Activated CD4-positive, alpha-beta T cell treated with anti-CD3 and anti-CD28 coated beads, Interleukin-2, amount 10 ng/mL, durations not matched to agents 24 days and 14 days (primary cell): ENCODE measurements at regions not wholly inside any gene's neighbourhood (a gene's known extent, or its start where the extent isn't known, plus 50 kb on each side); places are given as distances from the start of the nearest gene placed in this dataset.

Experiments
- DNase-seq: peaks from one replicate; pipeline ENCODE4 v3.0.0; 2022
- H3K27ac Mint-ChIP-seq: one replicate; pipeline ENCODE4 v1.8.0; 2022; ENCODE audit warnings: mild to moderate bottlenecking, mixed read lengths
- H3K27me3 Mint-ChIP-seq: one replicate; pipeline ENCODE4 v1.8.0; 2022; ENCODE audit warnings: mixed read lengths
- H3K36me3 Mint-ChIP-seq: one replicate; pipeline ENCODE4 v1.8.0; 2022; ENCODE audit warnings: low read depth, mild to moderate bottlenecking, mixed read lengths
- H3K4me1 Mint-ChIP-seq: one replicate; pipeline ENCODE4 v1.8.0; 2021; ENCODE audit warnings: mixed read lengths
- H3K4me3 Mint-ChIP-seq: one replicate; pipeline ENCODE4 v1.8.0; 2022; ENCODE audit warnings: mild to moderate bottlenecking, moderate library complexity, mixed read lengths
- H3K9me3 Mint-ChIP-seq: one replicate; pipeline ENCODE4 v1.8.0; 2021; ENCODE audit warnings: mixed read lengths
- intact Hi-C: fragments of 100-400 bp; cut with micrococcal nuclease; formaldehyde crosslinking; loops from one replicate; pipeline ENCODE4 v1.15.1; 2023

DNA sequence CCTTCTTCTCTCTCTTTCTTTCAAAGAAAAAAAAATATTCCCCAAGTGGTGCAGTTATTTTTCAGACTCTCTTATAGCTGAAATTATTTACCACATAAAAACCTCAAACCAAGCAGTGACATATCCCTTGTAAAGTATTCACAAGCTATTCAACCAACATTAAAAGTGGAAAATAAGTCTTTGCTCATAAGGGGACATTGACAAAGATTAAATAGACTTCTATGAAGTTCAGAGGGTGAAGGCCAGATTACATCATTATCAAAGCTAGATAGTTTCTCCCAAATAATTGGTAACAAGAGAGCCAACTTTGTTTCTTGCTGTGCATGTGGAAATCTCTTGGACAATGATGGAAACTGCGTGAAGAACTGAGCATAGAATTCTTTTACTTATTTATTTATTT, 379.8 kb upstream of the RSPO3 start:
- Mint-ChIP-seq H3K4me1 (no peaks in the 10 kb centered on the region), H3K4me3 (no peak overlapping the region), H3K36me3 (no peaks in the 10 kb centered on the region), H3K27ac (no peak overlapping the region), H3K27me3 (no peaks in the 10 kb centered on the region), H3K9me3 (no peaks in the 10 kb centered on the region)
- DNase-seq, result no peak
- intact Hi-C loops, result no loop called here

DNA sequence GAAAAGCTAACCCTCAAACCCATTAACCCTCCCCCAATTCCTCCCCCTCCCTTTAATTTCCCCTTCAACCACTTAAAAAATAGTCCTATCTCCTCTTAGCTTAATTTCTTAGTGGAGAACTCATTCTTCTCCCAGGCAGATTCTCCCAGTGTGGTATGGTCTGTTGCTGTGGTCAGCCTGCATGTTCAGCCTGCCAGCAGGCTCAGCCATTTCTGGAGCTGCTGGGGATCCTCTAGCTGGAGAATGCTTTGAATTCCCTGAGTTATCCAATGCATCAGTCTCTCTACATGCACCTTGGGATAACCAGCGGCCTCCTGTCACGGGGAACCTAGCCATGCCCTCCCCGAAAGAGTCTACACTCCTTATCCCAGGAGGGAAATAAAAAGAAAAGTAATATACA, 375.4 kb upstream of the RSPO3 start:
- Mint-ChIP-seq H3K9me3 (no peaks in the 10 kb centered on the region), H3K27ac (no peak overlapping the region), H3K4me1 (no peaks in the 10 kb centered on the region), H3K27me3 (no peaks in the 10 kb centered on the region), H3K36me3 (no peaks in the 10 kb centered on the region), H3K4me3 (no peak overlapping the region)
- intact Hi-C loops, result no loop called here
- no peak for DNase-seq

DNA sequence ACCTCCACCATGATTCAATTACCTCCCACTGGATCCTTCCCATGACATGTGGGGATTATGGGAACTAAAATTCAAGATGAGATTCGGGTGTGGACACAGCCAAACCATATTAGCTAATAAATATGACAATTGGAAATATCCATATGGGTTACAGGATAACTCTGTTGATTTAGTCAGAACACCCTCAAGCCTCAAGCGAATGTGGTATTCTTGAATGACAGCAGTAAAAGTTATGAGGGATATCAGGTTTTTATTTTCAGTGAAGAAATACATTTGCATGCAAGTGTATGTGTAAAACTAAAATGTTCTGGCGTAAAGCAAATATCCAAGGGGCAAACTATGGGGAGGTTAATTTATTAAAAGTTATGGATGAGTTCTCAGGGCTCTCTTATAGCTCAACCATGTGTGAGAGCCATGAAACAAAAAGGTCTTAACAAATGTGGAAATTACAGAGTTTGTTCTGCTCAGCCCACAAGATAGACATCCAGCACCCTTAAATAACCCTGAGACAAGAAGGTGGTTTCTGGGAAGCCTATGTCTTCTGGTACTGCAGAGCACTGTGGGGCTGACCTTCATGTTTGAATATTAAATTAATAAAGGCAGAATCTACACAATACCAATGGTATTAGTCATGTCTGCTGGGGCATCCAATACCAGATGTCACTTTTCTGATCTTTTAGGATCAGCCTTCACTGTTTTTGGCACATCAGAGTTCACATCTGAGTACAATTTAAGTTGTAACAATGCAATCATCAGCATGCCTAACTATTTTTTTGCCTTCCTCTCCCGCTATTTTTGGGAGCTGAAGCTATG, 370.5 kb upstream of the RSPO3 start:
- H3K36me3 Mint-ChIP-seq, result no peaks in the 10 kb centered on the region
- no peak for DNase-seq
- no peaks in the 10 kb centered on the region for H3K9me3 Mint-ChIP-seq
- no peaks in the 10 kb centered on the region for H3K27me3 Mint-ChIP-seq
- no peaks in the 10 kb centered on the region for H3K4me1 Mint-ChIP-seq
- H3K4me3 Mint-ChIP-seq, result no peak overlapping the region
- intact Hi-C loops, result no loop called here
- no peak overlapping the region for H3K27ac Mint-ChIP-seq

DNA sequence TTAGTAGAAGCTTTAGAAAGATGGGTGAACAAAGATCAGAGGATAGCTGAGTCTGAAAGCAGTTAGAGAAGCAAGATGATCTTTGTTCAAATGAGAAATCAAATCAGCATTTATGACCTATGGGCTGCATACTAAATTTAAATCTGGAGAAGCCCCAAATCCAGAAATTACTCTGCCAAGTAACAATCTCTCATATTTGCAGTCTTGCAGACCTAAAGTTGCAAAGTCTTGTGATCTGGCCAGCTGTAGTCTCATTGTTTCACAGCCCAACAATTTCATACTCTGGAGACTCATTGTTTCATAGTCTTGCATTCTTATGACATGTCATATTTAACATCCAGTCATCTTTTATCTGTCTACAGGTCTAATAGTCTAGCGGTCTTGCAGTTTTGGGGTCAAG, 364.9 kb upstream of the RSPO3 start:
- intact Hi-C loops, result no loop called here
- H3K27me3 Mint-ChIP-seq, result no peaks in the 10 kb centered on the region
- H3K27ac Mint-ChIP-seq, result no peak overlapping the region
- no peaks in the 10 kb centered on the region for H3K9me3 Mint-ChIP-seq
- no peaks in the 10 kb centered on the region for H3K4me1 Mint-ChIP-seq
- no peak for DNase-seq
- no peak overlapping the region for H3K4me3 Mint-ChIP-seq
- no peaks in the 10 kb centered on the region for H3K36me3 Mint-ChIP-seq

DNA sequence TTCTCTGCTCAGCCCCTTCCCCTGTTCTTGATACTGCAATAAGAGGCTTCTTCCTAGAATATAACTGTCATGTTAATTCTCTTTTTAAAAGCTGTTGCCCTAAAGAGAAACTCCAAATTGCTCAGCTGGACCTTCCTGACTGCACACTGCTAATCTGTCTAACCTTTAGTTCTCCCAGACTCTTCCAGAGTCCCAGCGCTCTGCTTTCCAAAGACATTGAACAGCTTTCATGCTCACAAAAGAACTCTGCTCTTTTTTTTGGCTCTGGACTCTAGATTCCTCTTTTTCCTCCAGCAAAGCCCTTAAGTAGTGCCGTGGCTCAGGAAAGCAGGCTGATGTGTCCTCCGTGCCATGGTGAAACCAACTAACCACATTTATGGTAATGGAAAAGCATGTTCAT, 356.6 kb upstream of the RSPO3 start:
- no peaks in the 10 kb centered on the region for H3K4me1 Mint-ChIP-seq
- no peaks in the 10 kb centered on the region for H3K27me3 Mint-ChIP-seq
- H3K27ac Mint-ChIP-seq, result no peak overlapping the region
- DNase-seq, result no peak
- H3K9me3 Mint-ChIP-seq, result no peaks in the 10 kb centered on the region
- no peaks in the 10 kb centered on the region for H3K36me3 Mint-ChIP-seq
- no peak overlapping the region for H3K4me3 Mint-ChIP-seq
- intact Hi-C loops, result no loop called here

DNA sequence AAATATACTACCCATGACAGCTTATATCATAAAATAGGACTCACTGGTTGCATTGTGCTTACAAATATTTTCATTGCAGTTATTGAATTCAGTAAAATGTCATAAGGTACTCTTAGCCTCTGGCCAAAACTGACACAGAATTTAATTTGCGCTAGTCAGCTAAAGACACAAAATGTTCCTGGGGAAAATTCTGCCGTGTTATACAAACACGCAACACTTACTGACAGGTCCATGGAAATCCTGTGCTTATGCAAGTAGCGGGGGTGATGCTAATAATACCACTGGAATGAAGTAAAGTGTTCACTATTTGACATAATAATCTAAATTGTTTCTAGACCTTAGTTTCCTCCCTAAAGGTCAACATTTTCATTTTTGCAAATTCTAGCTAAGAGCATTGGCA, 354.4 kb upstream of the RSPO3 start:
- H3K36me3 Mint-ChIP-seq, result no peaks in the 10 kb centered on the region
- H3K27ac Mint-ChIP-seq, result no peak overlapping the region
- H3K4me1 Mint-ChIP-seq, result no peaks in the 10 kb centered on the region
- DNase-seq, result no peak
- H3K9me3 Mint-ChIP-seq, result no peaks in the 10 kb centered on the region
- no peaks in the 10 kb centered on the region for H3K27me3 Mint-ChIP-seq
- H3K4me3 Mint-ChIP-seq, result no peak overlapping the region
- intact Hi-C loops, result no loop called here

DNA sequence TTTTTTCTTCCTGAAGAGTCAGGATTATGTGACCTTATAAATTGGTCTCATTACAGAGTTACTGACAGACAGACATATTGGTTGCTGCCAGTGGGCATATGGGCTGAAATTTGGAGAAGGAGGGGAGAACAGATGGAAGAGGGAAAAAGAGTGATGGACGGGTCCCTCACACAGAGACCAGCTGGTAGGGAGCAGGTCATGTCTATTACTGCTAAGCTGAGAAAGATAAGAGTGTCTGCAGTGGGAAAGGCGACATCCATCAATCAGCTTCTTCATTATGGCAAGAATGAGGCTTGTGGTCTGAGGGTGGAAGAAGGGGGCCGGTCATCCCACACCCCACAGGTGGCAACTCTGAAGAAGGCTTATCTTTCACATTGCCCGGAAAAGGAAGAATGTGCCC, 353.8 kb upstream of the RSPO3 start:
- Mint-ChIP-seq H3K4me3 (no peak overlapping the region), H3K9me3 (no peaks in the 10 kb centered on the region), H3K4me1 (no peaks in the 10 kb centered on the region), H3K27ac (no peak overlapping the region), H3K36me3 (no peaks in the 10 kb centered on the region), H3K27me3 (no peaks in the 10 kb centered on the region)
- no peak for DNase-seq
- intact Hi-C loops, result no loop called here

DNA sequence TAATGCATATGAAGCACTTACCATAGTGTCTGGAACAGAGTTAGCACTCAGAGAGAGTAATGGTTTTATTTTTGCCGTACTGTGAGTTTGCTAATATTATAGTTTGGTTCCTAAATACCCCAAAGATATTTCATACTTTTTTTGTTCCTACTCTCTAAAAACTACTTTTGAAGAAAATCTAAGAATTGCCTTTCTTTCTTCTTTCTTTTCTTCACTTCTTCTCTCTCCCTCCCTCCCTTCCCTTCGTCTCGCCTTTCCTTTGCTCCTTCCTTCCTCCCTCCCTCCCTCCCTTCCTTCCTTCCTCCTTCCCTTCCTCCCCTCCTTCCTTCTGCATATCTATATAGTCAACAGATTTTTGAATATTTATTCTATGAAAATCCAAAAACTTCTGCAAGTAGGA, 351.7 kb upstream of the RSPO3 start:
- Mint-ChIP-seq H3K27ac (no peak overlapping the region), H3K27me3 (no peaks in the 10 kb centered on the region), H3K9me3 (no peaks in the 10 kb centered on the region), H3K4me1 (no peaks in the 10 kb centered on the region), H3K4me3 (no peak overlapping the region), H3K36me3 (no peaks in the 10 kb centered on the region)
- no peak for DNase-seq
- intact Hi-C loops, result no loop called here

DNA sequence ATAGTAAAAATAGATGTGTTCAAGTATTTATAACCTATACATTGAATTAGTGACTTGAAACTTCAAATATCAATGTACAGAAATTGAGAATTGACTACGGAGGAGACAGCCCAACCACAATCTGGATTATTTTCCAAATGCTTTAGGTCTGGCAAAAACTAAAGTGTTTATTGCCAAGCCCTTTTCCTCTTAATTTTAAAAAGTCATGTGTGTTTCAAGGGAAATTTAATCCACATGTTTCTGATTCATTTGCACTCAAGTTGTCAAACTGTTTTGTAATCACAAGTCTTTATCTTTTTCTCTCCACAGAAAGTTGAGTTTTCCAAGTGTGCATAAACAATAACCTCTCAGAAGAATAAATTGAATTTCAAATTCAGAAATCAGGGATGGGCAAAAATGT, 350.8 kb upstream of the RSPO3 start:
- Mint-ChIP-seq H3K4me1 (no peaks in the 10 kb centered on the region), H3K27me3 (no peaks in the 10 kb centered on the region), H3K9me3 (no peaks in the 10 kb centered on the region), H3K4me3 (no peak overlapping the region), H3K27ac (no peak overlapping the region), H3K36me3 (no peaks in the 10 kb centered on the region)
- DNase-seq, result no peak
- intact Hi-C loops, result no loop called here

DNA sequence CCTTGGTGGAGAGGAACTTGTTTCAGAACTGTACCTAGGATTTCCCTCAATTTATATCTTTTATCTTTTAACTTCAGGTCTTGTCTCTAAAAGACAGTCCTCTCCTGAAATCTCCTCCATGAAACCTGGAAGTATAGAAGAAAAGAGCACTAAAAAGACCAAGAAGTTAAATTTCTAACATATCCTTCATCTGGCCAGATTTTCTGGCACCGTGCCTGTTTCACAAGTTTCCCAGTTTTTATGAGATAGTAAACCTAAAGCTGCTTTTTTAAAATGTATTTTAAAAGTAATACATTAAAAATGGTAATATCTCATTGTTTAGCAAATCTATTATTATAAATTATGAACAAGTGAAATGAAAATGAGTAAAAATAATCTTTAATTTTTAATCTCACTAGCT, 348.3 kb upstream of the RSPO3 start:
- no peak for DNase-seq
- Mint-ChIP-seq H3K27ac (no peak overlapping the region), H3K27me3 (peaks cover 2% of the 10 kb centered on the region), H3K4me1 (no peaks in the 10 kb centered on the region), H3K9me3 (no peaks in the 10 kb centered on the region), H3K4me3 (no peak overlapping the region), H3K36me3 (no peaks in the 10 kb centered on the region)
- intact Hi-C loops, result no loop called here

DNA sequence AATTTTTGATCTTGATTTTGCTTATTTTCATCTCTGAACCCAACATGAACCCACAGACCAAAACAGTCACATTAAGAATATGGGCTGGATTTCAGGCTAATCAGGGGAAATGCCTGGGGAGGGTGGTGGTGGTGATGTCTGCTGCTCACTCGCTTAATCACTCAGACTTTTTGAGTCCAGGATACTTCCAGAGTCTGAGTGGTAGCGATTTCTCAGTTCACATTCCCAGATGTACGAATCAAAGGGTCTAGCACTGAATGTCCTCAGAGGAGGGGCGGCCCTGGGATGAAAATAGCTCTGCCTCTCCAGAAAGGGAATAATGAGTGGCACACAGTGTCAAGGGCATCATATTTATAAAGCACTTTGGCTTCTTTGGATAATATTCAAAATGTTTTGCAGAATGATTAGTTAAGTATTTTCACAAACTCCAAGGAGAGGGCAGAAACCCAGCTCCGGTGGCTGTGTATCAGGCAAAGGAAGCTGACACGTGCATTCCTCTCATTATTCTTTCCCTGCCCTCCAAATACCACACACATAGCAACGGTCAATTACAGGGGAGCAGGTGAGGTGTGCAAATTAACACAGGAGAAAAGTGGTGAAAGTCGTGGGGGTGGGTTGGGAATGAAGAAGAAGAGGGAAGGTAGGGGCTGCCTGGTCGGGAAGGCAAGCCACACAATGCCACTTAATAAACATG, 345.2 kb upstream of the RSPO3 start:
- no peaks in the 10 kb centered on the region for H3K4me1 Mint-ChIP-seq
- no peaks in the 10 kb centered on the region for H3K36me3 Mint-ChIP-seq
- intact Hi-C loops, result no loop called here
- no peak overlapping the region for H3K27ac Mint-ChIP-seq
- DNase-seq, result no peak
- peaks cover 2% of the 10 kb centered on the region for H3K27me3 Mint-ChIP-seq
- no peaks in the 10 kb centered on the region for H3K9me3 Mint-ChIP-seq
- H3K4me3 Mint-ChIP-seq, result no peak overlapping the region

DNA sequence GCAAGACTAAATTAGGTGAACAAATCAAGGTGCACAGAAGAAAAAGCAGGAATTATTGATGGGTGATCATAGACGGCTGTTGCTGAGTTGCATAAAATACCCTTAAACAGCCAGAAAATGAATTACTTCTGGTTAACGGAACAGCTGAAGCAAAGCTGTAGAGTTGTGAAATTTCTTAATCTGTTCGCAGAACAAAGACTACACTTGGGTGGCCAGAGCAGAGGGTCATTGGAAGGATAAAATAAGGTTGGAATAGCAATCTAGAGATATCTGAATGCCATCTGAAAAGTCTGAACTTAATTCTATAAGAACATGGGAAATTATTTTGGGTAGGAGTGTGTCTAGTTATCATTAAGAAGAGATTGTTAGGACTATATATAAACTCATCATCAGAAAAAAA, 339.1 kb upstream of the RSPO3 start:
- H3K4me1 Mint-ChIP-seq, result no peaks in the 10 kb centered on the region
- no peak for DNase-seq
- no peaks in the 10 kb centered on the region for H3K27me3 Mint-ChIP-seq
- H3K9me3 Mint-ChIP-seq, result no peaks in the 10 kb centered on the region
- no peak overlapping the region for H3K4me3 Mint-ChIP-seq
- H3K27ac Mint-ChIP-seq, result no peak overlapping the region
- no peaks in the 10 kb centered on the region for H3K36me3 Mint-ChIP-seq
- intact Hi-C loops, result no loop called here

DNA sequence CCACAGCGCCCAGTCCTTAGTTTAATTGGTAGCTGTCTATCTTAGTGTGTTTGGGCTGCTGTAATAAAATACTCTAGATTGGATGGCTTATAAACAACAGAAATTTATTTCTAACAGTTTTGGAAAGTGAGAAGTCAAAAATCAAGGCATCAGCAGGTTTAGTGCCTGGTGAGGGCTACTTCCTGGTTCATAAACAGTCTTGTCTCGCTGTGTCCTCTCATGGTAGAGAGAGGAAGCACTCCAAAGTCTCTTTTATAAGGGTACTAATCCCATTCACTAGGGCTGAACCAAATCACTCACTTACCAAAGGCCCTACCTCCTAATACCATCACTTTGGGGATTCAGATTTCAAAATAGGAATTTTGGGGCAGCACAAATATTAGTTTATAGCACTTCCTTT, 336.9 kb upstream of the RSPO3 start:
- H3K4me3 Mint-ChIP-seq, result no peak overlapping the region
- no peaks in the 10 kb centered on the region for H3K27me3 Mint-ChIP-seq
- no peaks in the 10 kb centered on the region for H3K36me3 Mint-ChIP-seq
- intact Hi-C loops, result no loop called here
- H3K9me3 Mint-ChIP-seq, result no peaks in the 10 kb centered on the region
- no peaks in the 10 kb centered on the region for H3K4me1 Mint-ChIP-seq
- DNase-seq, result no peak
- H3K27ac Mint-ChIP-seq, result no peak overlapping the region

DNA sequence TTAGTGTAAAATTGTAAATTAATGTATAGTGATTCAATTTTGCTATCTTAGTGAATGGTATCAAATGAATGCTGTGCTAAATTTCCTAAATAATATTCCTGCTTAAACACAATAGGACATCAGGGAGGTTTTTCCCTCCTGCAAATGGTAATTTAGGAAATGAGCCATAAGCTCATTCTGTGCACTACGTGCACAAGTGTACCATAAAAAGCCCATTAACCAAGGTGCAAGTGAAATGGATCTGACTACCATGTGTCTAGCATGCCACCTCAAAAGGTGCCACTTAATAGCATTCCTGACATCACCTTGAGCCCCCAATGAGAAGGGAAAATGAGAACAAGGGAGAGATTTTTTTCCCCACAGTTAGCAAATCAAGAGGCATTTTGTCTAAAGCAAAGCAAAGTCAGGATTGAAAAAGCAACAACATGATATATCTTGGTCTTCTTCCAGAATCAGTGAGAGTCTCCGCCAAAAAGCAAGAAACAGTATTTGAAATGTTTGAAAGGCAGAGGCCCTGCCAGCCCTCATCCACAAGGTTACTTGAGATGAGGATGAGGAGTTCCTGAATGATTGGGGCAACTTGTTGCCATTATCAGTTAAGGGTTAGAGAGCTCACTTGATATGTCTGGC, 334.2 kb upstream of the RSPO3 start:
- H3K27me3 Mint-ChIP-seq, result no peaks in the 10 kb centered on the region
- intact Hi-C loops, result no loop called here

More for the DNA sequence above, 334.2 kb upstream of the RSPO3 start:
- H3K9me3 Mint-ChIP-seq, result no peaks in the 10 kb centered on the region
- DNase-seq, result no peak
- no peak overlapping the region for H3K4me3 Mint-ChIP-seq
- H3K27ac Mint-ChIP-seq, result no peak overlapping the region
- H3K36me3 Mint-ChIP-seq, result no peaks in the 10 kb centered on the region
- no peaks in the 10 kb centered on the region for H3K4me1 Mint-ChIP-seq
